SK-N-SH (cell line): ENCODE measurements at regions not wholly inside any gene's neighbourhood (a gene's known extent, or its start where the extent isn't known, plus 50 kb on each side); places are given as distances from the start of the nearest gene placed in this dataset.
A peak's percentile ranks its signal among the peaks of the same experiment; 100 is the strongest.

Experiments
- CTCF ChIA-PET: fragments of 300-600, 350-600 bp; formaldehyde crosslinking; extraction: SDS; loops from one replicate; lab custom pipeline; 2021; lab: Yijun Ruan, JAX
- POLR2A ChIA-PET: fragments of 350-600 bp; sonication (Branson Sonifier 250); formaldehyde crosslinking; extraction: SDS; loops from one replicate; lab custom pipeline; 2020; ENCODE audit warnings: antibody characterized with exemption, inconsistent platforms; lab: Yijun Ruan, JAX
- DNase-seq: peaks from one replicate; pipeline ENCODE4 v3.0.0; 2012
- H2AFZ ChIP-seq: fragments of 200-600 bp; sonication (generic); 2 replicates; pipeline ENCODE4 v1.8.1; 2016; ENCODE audit warnings: antibody characterized with exemption, mild to moderate bottlenecking, low read depth
- H3F3A ChIP-seq: fragments of 200-600 bp; sonication (generic); replicated peaks from 2 replicates; pipeline ENCODE3; 2016; ENCODE audit warnings: antibody characterized with exemption, mild to moderate bottlenecking; ENCODE audit not compliant: insufficient read depth
- H3K27ac ChIP-seq, 2 experiments: fragments of 200-500 bp in 1 of 2; fragments of 200-600 bp in 1 of 2; sonication (Bioruptor generic) in 1 of 2; sonication (generic), shearing (Covaris generic) in 1 of 2; 2 replicates each; pipeline versions ENCODE4 v1.5.1 to v1.6.1; 2014 to 2016; ENCODE audit warnings: low read depth in 2 of 2, inconsistent platforms in 1 of 2, low read length in 1 of 2, mild to moderate bottlenecking in 1 of 2, mixed read lengths in 1 of 2
- H3K27me3 ChIP-seq: fragments of 200-600 bp; sonication (generic), shearing (Covaris generic); 2 replicates; pipeline ENCODE4 v1.6.1; 2016; ENCODE audit warnings: mixed run types; ENCODE audit not compliant: insufficient read depth
- H3K36me3 ChIP-seq, 2 experiments: fragments of 200-500 bp in 1 of 2; fragments of 200-600 bp in 1 of 2; sonication (Bioruptor generic) in 1 of 2; sonication (generic) in 1 of 2; replicated peaks in 1 of 2; 2 replicates each; pipeline versions ENCODE3 to v1.5.1; 2014 to 2016; ENCODE audit warnings: low read length in 1 of 2, mild to moderate bottlenecking in 1 of 2; ENCODE audit not compliant: insufficient read depth in 2 of 2, control insufficient read depth in 1 of 2
- H3K4me1 ChIP-seq, 2 experiments: fragments of 200-500 bp in 1 of 2; fragments of 200-600 bp in 1 of 2; sonication (Bioruptor generic) in 1 of 2; sonication (generic), shearing (Covaris generic) in 1 of 2; 2 replicates each; pipeline versions ENCODE4 v1.5.1 to v1.6.1; 2014 to 2016; ENCODE audit warnings: low read depth in 1 of 2, low read length in 1 of 2, mixed run types in 1 of 2; ENCODE audit not compliant: insufficient read depth in 2 of 2, control insufficient read depth in 1 of 2
- H3K4me2 ChIP-seq: fragments of 200-600 bp; sonication (generic), shearing (Covaris generic); 2 replicates; pipeline ENCODE4 v1.6.1; 2017; ENCODE audit warnings: mixed run types
- H3K4me3 ChIP-seq, 2 experiments: fragments of 200-500 bp in 1 of 2; fragments of 200-600 bp in 1 of 2; sonication (Bioruptor generic) in 1 of 2; sonication (generic), shearing (Covaris generic) in 1 of 2; 2 replicates each; pipeline versions ENCODE4 v1.5.1 to v1.8.1; 2014 to 2016; ENCODE audit warnings: low read depth in 2 of 2, inconsistent platforms in 1 of 2, low read length in 1 of 2, mild to moderate bottlenecking in 1 of 2, mixed read lengths in 1 of 2, moderate library complexity in 1 of 2
- H3K79me2 ChIP-seq: fragments of 200-600 bp; sonication (generic); 2 replicates; pipeline ENCODE4 v1.8.1; 2017; ENCODE audit warnings: mild to moderate bottlenecking; ENCODE audit not compliant: insufficient read depth
- H3K9ac ChIP-seq: fragments of 200-600 bp; sonication (generic); 2 replicates; pipeline ENCODE4 v1.6.1; 2017; ENCODE audit warnings: mixed run types
- H3K9me2 ChIP-seq: fragments of 200-600 bp; sonication (generic); 2 replicates; pipeline ENCODE4 v1.6.1; 2017; ENCODE audit warnings: mixed run types
- H3K9me3 ChIP-seq: fragments of 200-600 bp; sonication (generic); 2 replicates; pipeline ENCODE4 v1.6.1; 2017; ENCODE audit warnings: mixed run types, mild to moderate bottlenecking, moderate library complexity
- H4K20me1 ChIP-seq: fragments of 200-600 bp; sonication (generic); 2 replicates; pipeline ENCODE4 v1.6.1; 2017; ENCODE audit warnings: mild to moderate bottlenecking, mixed run types; ENCODE audit not compliant: insufficient read depth
- GABPA ChIP-seq: IDR thresholded peaks from 2 replicates; pipeline ENCODE4 v1.4.0; 2012; ENCODE audit warnings: low read depth, mild to moderate bottlenecking
- JUND ChIP-seq: IDR thresholded peaks from 2 replicates; pipeline ENCODE4 v1.4.0; 2012
- POLR2AphosphoS5 ChIP-seq: IDR thresholded peaks from 2 replicates; pipeline ENCODE4 v1.6.1; 2012; ENCODE audit warnings: low read depth, low read length
- RAD21 ChIP-seq: IDR thresholded peaks from 2 replicates; pipeline ENCODE4 v1.6.1; 2012; ENCODE audit warnings: mild to moderate bottlenecking, low read length
- RXRA ChIP-seq: IDR thresholded peaks from 2 replicates; pipeline ENCODE4 v1.4.0; 2012; ENCODE audit warnings: low read depth, mild to moderate bottlenecking, borderline replicate concordance
- SIN3A ChIP-seq: IDR thresholded peaks from 2 replicates; pipeline ENCODE4 v1.6.1; 2012; ENCODE audit warnings: low read depth, mild to moderate bottlenecking, low read length, moderate library complexity, borderline replicate concordance
- WGBS: methylation state at CpG from one replicate; pipeline ENCODE4 v1.1.6; 2017; ENCODE audit warnings: low lambda C conversion rate; 5-methylcytosine and 5-hydroxymethylcytosine counted together
- TF ChIP-seq, protein P1 (sequence below): fragments of 150-350 bp; IDR thresholded peaks from 2 replicates; pipeline ENCODE4 v1.6.1; 2016; ENCODE audit warnings: mild to moderate bottlenecking, low read depth, low read length

DNA sequence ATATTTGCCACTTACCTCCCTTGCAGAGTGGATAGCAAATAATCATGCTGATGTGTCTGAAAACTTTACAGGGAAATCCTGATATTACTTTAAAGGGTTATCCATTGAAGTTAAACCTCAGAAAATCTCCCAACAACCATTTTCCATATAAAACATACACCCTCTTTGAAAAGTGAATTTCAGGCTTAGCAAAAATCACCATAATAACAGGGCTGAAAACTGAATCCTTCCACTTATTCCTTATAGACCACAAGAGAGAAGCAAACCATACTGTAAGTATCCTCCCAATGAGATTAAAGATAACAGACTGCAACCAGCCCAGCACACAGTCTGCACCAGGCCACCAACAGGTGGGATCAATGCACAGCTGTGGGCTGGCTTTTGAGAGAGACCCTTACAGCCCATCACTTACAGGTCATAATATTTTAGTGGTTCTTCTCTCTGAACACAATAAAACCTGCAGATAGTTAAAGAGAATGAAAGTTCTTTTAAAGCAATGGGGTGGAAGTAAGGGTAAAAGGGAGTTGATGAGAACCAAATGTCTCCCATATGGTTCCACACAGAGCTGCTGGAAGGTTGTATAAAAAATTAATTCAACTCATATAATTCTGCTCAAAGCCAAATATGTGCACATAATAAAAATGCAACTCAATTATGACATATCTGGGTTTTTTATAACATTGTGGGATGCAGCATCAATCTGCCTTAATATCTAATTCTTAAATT, 376.2 kb upstream of the GRAMD2B start:
- CTCF ChIA-PET, result no interaction called here

DNA sequence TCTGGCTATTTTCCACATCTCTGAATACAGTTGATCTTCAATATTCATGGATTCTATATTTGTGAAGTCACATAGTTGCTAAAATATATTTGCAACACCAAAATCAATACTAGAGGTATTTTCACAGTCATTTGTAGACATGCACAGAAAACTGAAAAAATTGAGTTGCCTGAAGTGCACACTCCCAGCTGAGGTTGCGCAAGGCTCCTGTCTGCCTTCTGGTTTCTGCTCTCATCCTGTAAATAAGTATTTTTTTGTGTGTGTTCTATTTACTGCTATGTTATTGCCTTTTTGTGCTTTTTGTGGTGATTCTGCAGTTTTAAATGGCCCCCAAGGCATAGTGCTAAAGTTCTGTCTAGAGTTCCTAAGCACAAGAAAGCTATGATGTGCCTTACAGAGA, 371.1 kb upstream of the GRAMD2B start:
- WGBS, result 100% methylated on average over 1 of the region's 1 CpG
- no peak for DNase-seq
- ChIA-PET POLR2A (no interaction called here), CTCF (no interaction called here)
- no peak for TF ChIP-seq SIN3A
- no peak for TF ChIP-seq POLR2AphosphoS5
- Histone ChIP-seq H2AFZ (no peak overlapping the region), H3K27me3 (no peaks in the 10 kb centered on the region), H3K9ac (no peak overlapping the region), H3K4me1 (peaks cover 0 to 25% of the 10 kb centered on the region in 2 experiments; a peak in 2 of 4 replicates), H4K20me1 (no peaks in the 10 kb centered on the region), H3K27ac (no peak overlapping the region), H3K79me2 (no peaks in the 10 kb centered on the region), H3K36me3 (no peaks in the 10 kb centered on the region), H3K4me3 (no peak overlapping the region), H3F3A (no peaks in the 10 kb centered on the region), H3K9me2 (no peaks in the 10 kb centered on the region), H3K4me2 (no peak overlapping the region), H3K9me3 (no peaks in the 10 kb centered on the region)

More for the DNA sequence above, 376.2 kb upstream of the GRAMD2B start:
- TF ChIP-seq POLR2AphosphoS5 (no peak), GABPA (no peak), RAD21 (no peak)
- TF ChIP-seq, protein P1, sequence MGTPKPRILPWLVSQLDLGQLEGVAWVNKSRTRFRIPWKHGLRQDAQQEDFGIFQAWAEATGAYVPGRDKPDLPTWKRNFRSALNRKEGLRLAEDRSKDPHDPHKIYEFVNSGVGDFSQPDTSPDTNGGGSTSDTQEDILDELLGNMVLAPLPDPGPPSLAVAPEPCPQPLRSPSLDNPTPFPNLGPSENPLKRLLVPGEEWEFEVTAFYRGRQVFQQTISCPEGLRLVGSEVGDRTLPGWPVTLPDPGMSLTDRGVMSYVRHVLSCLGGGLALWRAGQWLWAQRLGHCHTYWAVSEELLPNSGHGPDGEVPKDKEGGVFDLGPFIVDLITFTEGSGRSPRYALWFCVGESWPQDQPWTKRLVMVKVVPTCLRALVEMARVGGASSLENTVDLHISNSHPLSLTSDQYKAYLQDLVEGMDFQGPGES, result no peak
- TF ChIP-seq, all 33 proteins: peak for 0
- Histone ChIP-seq H3K4me1 (peaks cover 0 to 13% of the 10 kb centered on the region in 2 experiments; a peak in 2 of 4 replicates), H3K4me3 (no peak overlapping the region), H3F3A (no peaks in the 10 kb centered on the region), H3K9me2 (no peaks in the 10 kb centered on the region), H3K9ac (no peak overlapping the region), H3K79me2 (no peaks in the 10 kb centered on the region), H3K36me3 (no peaks in the 10 kb centered on the region), H3K4me2 (no peak overlapping the region), H2AFZ (no peak overlapping the region), H3K27me3 (no peaks in the 10 kb centered on the region), H3K27ac (peak overlapping the region in 1 of 2 experiments; percentile 51; a peak in 2 of 4 replicates), H3K9me3 (no peaks in the 10 kb centered on the region), H4K20me1 (no peaks in the 10 kb centered on the region)
- POLR2A ChIA-PET, result no interaction called here
- DNase-seq, result no peak

DNA sequence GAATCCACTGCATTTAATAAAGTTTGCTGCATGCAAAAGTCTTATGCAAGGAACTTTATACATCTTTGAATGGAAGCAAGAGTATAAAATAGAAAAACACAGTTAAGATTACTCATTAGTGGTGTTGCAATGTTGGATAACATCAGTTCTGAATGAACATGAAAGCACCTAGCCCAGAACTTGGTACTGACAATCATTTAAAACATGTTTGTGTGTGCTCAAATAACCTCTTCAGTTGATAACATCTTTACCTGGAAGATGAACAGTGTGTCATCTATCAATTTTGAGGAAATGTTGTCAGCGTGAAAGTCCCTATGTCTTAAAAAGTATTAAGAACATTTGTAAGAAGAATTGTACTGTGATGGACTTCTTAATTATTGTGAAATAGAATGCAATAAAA, 370.4 kb upstream of the GRAMD2B start:
- Histone ChIP-seq H3K4me1 (peaks cover 0 to 24% of the 10 kb centered on the region in 2 experiments; a peak in 2 of 4 replicates), H3K79me2 (no peaks in the 10 kb centered on the region), H3K9me3 (no peaks in the 10 kb centered on the region), H3K9me2 (no peaks in the 10 kb centered on the region), H2AFZ (no peak overlapping the region), H3K27ac (no peak overlapping the region), H3K36me3 (no peaks in the 10 kb centered on the region), H3K27me3 (no peaks in the 10 kb centered on the region), H3K9ac (no peak overlapping the region), H4K20me1 (no peaks in the 10 kb centered on the region), H3K4me3 (no peak overlapping the region), H3K4me2 (no peak overlapping the region), H3F3A (no peaks in the 10 kb centered on the region)
- TF ChIP-seq RXRA (no peak), JUND (no peak)
- no peak for DNase-seq
- CTCF ChIA-PET, result no interaction called here
- WGBS, result 69% methylated on average over 1 of the region's 1 CpG
- POLR2A ChIA-PET, result no interaction called here
